AG04449 (cell line): ENCODE measurements at regions not wholly inside any gene's neighbourhood (a gene's known extent, or its start where the extent isn't known, plus 50 kb on each side); places are given as distances from the start of the nearest gene placed in this dataset.

Experiments used
- CTCF ChIA-PET: fragments of 350-600 bp; formaldehyde crosslinking; extraction: SDS; loops from one replicate; lab custom pipeline; 2021; ENCODE audit warnings: antibody characterized with exemption; lab: Yijun Ruan, JAX
- POLR2A ChIA-PET: fragments of 400-600, 350-600 bp; formaldehyde crosslinking; extraction: SDS; loops from one replicate; lab custom pipeline; 2020; ENCODE audit warnings: antibody characterized with exemption, inconsistent platforms; lab: Yijun Ruan, JAX
- DNase-seq: peaks from one replicate; pipeline ENCODE4 v3.0.0-alpha.2; 2010; ENCODE audit warnings: low read depth, low spot score
- H3K4me3 ChIP-seq: 2 replicates; pipeline ENCODE4 v1.5.1; 2011; ENCODE audit warnings: low read depth, mild to moderate bottlenecking, control low read depth, low read length
- TF ChIP-seq, protein P1 (sequence below): IDR thresholded peaks from one replicate; pipeline ENCODE4 v1.5.1; 2011; ENCODE audit warnings: mild to moderate bottlenecking, moderate library complexity, low read length, control low read depth, inconsistent platforms; ENCODE audit not compliant: insufficient read depth; ENCODE audit errors: missing control alignments

DNA sequence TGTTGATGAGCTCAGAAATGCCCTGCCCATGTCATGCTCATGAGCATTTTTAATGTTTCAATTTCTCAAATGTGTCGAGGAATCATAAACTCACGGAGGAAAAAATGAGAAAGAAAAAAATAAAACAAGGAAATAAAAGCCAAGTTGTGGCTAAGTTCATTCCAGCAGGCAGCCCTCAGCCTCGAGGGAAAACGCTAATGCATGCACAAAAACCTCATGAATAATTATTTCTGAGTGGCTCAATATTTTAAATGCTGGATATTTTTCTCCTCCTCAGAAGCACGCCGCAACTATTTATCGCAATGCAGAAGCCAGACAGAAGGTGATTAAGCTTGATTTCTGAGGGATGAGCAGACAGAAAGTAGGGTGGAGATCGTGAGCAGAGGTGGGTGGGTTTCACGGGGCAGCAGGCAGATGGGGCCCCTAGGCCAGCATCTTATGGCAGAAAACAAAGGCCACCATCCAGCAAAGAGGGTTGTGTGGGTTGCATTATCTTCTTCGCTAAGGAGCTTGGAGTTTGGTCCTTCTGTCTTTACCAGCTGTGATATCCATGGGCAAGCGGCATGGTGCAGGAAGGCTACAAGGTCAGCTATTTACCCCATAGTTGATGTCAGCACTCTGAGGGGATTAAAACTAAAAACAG, 151.5 kb upstream of the LRFN2 start:
- ChIA-PET CTCF (no interaction called here), POLR2A (no interaction called here)
- H3K4me3 ChIP-seq: no peak overlapping the region
- TF ChIP-seq, protein P1, sequence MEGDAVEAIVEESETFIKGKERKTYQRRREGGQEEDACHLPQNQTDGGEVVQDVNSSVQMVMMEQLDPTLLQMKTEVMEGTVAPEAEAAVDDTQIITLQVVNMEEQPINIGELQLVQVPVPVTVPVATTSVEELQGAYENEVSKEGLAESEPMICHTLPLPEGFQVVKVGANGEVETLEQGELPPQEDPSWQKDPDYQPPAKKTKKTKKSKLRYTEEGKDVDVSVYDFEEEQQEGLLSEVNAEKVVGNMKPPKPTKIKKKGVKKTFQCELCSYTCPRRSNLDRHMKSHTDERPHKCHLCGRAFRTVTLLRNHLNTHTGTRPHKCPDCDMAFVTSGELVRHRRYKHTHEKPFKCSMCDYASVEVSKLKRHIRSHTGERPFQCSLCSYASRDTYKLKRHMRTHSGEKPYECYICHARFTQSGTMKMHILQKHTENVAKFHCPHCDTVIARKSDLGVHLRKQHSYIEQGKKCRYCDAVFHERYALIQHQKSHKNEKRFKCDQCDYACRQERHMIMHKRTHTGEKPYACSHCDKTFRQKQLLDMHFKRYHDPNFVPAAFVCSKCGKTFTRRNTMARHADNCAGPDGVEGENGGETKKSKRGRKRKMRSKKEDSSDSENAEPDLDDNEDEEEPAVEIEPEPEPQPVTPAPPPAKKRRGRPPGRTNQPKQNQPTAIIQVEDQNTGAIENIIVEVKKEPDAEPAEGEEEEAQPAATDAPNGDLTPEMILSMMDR: no peak
- no peak for DNase-seq

DNA sequence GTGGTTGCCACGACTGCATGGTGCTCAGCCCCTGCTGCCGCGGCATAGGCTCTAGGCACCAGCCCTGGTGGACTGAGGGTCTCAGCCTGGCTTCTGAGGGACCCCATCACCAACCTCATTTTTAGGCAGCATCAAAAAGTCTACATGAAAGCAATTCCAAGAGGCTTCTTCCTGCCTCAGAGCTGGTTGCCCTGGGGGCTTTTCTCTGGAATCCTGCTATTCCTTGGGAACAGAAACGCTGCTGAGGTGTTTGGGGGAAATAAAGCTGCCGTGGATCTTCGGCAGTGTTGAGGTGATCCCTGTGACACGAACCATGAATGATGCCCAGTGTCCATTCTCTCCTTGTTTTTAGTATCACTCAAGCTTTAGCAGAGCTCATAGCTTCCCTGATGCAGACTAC, 148.4 kb upstream of the LRFN2 start:
- TF ChIP-seq, protein P1: no peak
- no peak for DNase-seq
- H3K4me3 ChIP-seq: no peak overlapping the region
- ChIA-PET CTCF (interaction anchor here (1.1 kb wide), 1 partner anchor 10 kb away, joined by 3 read pairs; no protein-coding TSS in a partner anchor), POLR2A (no interaction called here)

DNA sequence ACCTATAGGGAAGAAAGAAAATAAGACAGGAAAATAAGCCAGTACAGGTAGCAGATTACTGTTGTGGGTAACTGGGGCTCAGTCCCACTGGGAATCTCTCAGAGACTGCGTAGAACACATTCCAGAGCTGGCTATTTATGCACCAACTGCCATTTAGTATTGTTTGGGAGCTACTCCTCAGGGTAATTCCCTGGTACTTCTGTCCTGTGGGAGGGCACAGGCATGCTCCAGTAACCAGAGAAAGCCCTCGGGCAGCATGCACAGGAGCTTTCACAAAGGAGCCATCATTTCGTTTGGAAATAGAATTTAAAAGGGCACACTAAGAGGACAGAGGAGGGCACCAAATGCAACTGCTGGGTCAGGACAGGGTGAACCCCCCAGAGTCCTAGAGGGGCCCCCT, 148.0 kb upstream of the LRFN2 start:
- no peak for DNase-seq
- ChIA-PET POLR2A (no interaction called here), CTCF (interaction anchor here (1.1 kb wide), 1 partner anchor 10 kb away, joined by 3 read pairs; no protein-coding TSS in a partner anchor)
- TF ChIP-seq, protein P1: no peak
- no peak overlapping the region for H3K4me3 ChIP-seq

DNA sequence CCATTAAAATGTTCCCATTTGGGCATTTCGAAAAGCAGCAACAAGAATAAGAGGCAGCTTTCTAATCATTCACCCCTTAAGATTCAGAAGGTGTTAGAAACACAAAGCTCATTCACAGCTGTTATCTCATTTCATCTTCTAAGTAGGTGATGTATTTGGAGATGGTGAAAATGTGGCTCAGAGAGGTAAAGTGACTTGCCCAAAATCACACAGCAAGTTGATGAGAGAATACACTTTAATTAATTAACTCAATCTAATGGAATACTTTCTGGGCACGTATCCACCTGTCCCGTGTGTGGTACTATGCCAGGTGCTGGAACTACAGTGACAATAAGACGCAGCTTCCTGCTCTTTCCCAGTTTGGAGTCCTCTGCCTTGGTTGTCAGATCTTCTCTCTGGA, 147.4 kb upstream of the LRFN2 start:
- TF ChIP-seq, protein P1: no peak
- ChIA-PET CTCF (no interaction called here), POLR2A (no interaction called here)
- DNase-seq: no peak
- no peak overlapping the region for H3K4me3 ChIP-seq

DNA sequence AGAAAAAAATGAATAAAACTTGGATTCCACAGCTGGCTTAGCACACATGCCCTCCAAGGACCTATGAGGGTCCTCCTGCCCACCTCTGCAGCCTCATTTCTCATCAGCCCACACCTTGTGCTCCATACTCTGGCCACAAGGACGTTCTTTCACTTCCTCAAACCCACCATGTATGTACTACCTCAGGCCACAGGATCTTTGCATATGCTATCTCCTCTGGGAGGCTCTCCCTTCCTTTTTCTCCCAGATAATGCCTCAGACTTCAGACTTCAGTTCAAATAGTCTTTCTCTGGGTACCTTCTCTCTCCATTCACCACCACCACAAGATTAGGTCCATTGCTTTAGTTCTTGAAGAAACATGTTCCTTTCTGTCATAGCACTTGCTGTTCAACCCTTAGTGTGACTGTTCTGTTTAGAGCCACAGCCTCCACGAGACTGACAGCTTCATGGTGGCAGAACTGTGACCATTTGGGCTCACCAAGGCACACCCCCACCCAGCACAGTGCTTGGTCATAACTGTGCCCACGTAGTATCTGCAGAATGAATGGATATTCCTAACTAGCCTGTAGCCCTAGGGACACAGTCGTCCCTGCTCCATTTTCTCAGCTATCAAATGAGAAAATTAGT, 146.7 kb upstream of the LRFN2 start:
- DNase-seq: no peak
- POLR2A ChIA-PET: no interaction called here
- H3K4me3 ChIP-seq: no peak overlapping the region
- TF ChIP-seq, protein P1: no peak
- CTCF ChIA-PET: no interaction called here

DNA sequence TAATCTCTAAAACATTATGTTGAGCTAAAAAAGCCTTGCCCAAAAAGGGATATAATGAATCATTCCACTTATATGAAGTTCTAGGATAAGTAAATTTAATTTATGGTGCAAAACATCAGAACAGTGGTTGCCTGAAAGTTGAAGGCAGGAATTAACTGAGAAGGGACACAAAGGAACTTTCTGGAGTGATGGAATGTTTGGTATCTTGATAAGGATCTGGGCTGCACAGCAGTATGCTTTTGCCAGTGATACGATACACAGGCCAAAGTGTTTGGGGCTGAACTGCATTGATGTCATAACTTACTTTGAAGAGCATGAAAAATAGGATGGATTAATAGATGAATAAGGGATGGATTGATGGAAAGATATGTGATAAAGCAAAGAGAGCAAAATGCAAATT, 146.1 kb upstream of the LRFN2 start:
- ChIA-PET POLR2A (no interaction called here), CTCF (no interaction called here)
- H3K4me3 ChIP-seq: no peak overlapping the region
- TF ChIP-seq, protein P1: no peak
- no peak for DNase-seq
